Ishikawa (cell line): ENCODE measurements at regions not wholly inside any gene's neighbourhood (a gene's known extent, or its start where the extent isn't known, plus 50 kb on each side); places are given as distances from the start of the nearest gene placed in this dataset.

Experiments used
- CEBPB ChIP-seq: IDR thresholded peaks from 2 replicates; pipeline ENCODE4 v1.6.1; 2012
- CREB1 ChIP-seq: IDR thresholded peaks from 2 replicates; pipeline ENCODE4 v1.6.1; 2012; ENCODE audit warnings: low read depth
- EGR1 ChIP-seq: IDR thresholded peaks from 2 replicates; pipeline ENCODE4 v1.6.1; 2012
- EP300 ChIP-seq: IDR thresholded peaks from 2 replicates; pipeline ENCODE4 v1.6.1; 2012; ENCODE audit warnings: borderline replicate concordance
- FOXM1 ChIP-seq: IDR thresholded peaks from 2 replicates; pipeline ENCODE4 v1.6.1; 2012; ENCODE audit warnings: low read depth, borderline replicate concordance
- MAX ChIP-seq: IDR thresholded peaks from 2 replicates; pipeline ENCODE4 v1.6.1; 2012
- NFIC ChIP-seq: IDR thresholded peaks from 2 replicates; pipeline ENCODE4 v1.6.1; 2012
- RAD21 ChIP-seq: IDR thresholded peaks from 2 replicates; pipeline ENCODE4 v1.6.1; 2012; ENCODE audit warnings: low read depth
- REST ChIP-seq: IDR thresholded peaks from 2 replicates; pipeline ENCODE4 v1.6.1; 2012; ENCODE audit warnings: low read depth, mild to moderate bottlenecking
- TAF1 ChIP-seq: IDR thresholded peaks from 2 replicates; pipeline ENCODE4 v1.6.1; 2012; ENCODE audit warnings: low read depth, mild to moderate bottlenecking
- TCF12 ChIP-seq: IDR thresholded peaks from 2 replicates; pipeline ENCODE4 v1.6.1; 2012; ENCODE audit warnings: low read depth
- TEAD4 ChIP-seq: IDR thresholded peaks from 2 replicates; pipeline ENCODE4 v1.6.1; 2012
- USF1 ChIP-seq: IDR thresholded peaks from 2 replicates; pipeline ENCODE4 v1.6.1; 2012
- YY1 ChIP-seq: IDR thresholded peaks from 2 replicates; pipeline ENCODE4 v1.6.1; 2012; ENCODE audit warnings: low read depth
- ZBTB7A ChIP-seq: IDR thresholded peaks from 2 replicates; pipeline ENCODE4 v1.6.1; 2012; ENCODE audit warnings: low read depth

- TF ChIP-seq EP300 (no peak), CEBPB (no peak), NFIC (no peak), EGR1 (no peak), USF1 (no peak)
Observed at GRCh38 chr3:94217406-94217805, 154.5 kb downstream of the NSUN3 start.

- TF ChIP-seq NFIC (no peak), EGR1 (no peak), CEBPB (no peak), CREB1 (no peak), RAD21 (no peak), FOXM1 (no peak), ZBTB7A (no peak), TEAD4 (no peak), MAX (no peak), TAF1 (no peak), TCF12 (no peak)
Observed at GRCh38 chr3:94220426-94220825, 157.6 kb downstream of the NSUN3 start.

GRCh38 chr3:94221829-94222228 lies 159.0 kb downstream of the NSUN3 start:
- TF ChIP-seq MAX: no peak
- TF ChIP-seq TCF12: no peak
- TF ChIP-seq ZBTB7A: no peak
- no peak for TF ChIP-seq NFIC
- TF ChIP-seq CREB1: no peak
- TF ChIP-seq FOXM1: no peak
- no peak for TF ChIP-seq EP300
- TF ChIP-seq USF1: no peak
- no peak for TF ChIP-seq RAD21
- TF ChIP-seq CEBPB: no peak
- TF ChIP-seq TAF1: no peak
- no peak for TF ChIP-seq TEAD4

GRCh38 chr3:94225148-94225865 lies 162.4 kb downstream of the NSUN3 start:
- TF ChIP-seq MAX: no peak
- TF ChIP-seq EGR1: no peak
- no peak for TF ChIP-seq EP300
- no peak for TF ChIP-seq ZBTB7A
- TF ChIP-seq TEAD4: no peak
- TF ChIP-seq CREB1: no peak
- no peak for TF ChIP-seq RAD21
- no peak for TF ChIP-seq FOXM1
- no peak for TF ChIP-seq TAF1
- TF ChIP-seq USF1: no peak
- no peak for TF ChIP-seq TCF12
- no peak for TF ChIP-seq CEBPB
- TF ChIP-seq NFIC: no peak
- no peak for TF ChIP-seq REST
- no peak for TF ChIP-seq YY1

- no peak for TF ChIP-seq USF1
- no peak for TF ChIP-seq CEBPB
- TF ChIP-seq CREB1: no peak
Observed at GRCh38 chr3:94226078-94226477, 163.2 kb downstream of the NSUN3 start.

- TF ChIP-seq TAF1: no peak
- TF ChIP-seq FOXM1: no peak
- TF ChIP-seq USF1: no peak
- TF ChIP-seq RAD21: no peak
- TF ChIP-seq YY1: no peak
- no peak for TF ChIP-seq EGR1
- no peak for TF ChIP-seq MAX
- no peak for TF ChIP-seq NFIC
- TF ChIP-seq CEBPB: no peak
- no peak for TF ChIP-seq TCF12
- no peak for TF ChIP-seq ZBTB7A
- no peak for TF ChIP-seq TEAD4
- no peak for TF ChIP-seq CREB1
Observed at GRCh38 chr3:94232921-94233320, 170.1 kb downstream of the NSUN3 start.
